HG03432 (cell line): ENCODE measurements at regions not wholly inside any gene's neighbourhood (a gene's known extent, or its start where the extent isn't known, plus 50 kb on each side); places are given as distances from the start of the nearest gene placed in this dataset.
A peak's percentile ranks its signal among the peaks of the same experiment; 100 is the strongest.
"Not testable (repeated sequence)": the region's sequence is repeated elsewhere in the genome, so short reads cannot be mapped to it uniquely, and the experiment has no call there.

Source experiments
- ATAC-seq: cut with Tn5 transposase; IDR thresholded peaks from one replicate; pipeline ENCODE4 v1.9.1; 2021; ENCODE audit warnings: mild to moderate bottlenecking, moderate library complexity; ENCODE audit not compliant: unreplicated experiment

DNA sequence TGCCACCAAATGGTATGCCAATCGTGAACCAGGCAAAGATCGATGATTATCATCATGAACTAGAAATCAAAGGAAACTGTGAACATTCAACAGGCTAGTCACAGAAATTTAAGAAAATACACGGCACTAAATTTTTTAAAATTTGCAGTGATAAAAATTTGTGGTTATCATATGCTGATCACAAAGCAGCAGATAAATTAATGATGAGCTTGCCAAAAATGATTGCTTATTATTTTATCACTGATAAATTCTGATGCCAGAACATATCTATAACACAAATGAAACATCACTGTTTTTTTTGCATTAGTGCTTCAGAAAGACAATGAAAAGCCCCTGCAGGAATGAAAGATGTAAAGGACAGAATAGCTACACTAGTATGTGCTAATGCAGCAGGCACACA, 1413.2 kb upstream of the MAP3K7 start:
- ATAC-seq, result no peak

DNA sequence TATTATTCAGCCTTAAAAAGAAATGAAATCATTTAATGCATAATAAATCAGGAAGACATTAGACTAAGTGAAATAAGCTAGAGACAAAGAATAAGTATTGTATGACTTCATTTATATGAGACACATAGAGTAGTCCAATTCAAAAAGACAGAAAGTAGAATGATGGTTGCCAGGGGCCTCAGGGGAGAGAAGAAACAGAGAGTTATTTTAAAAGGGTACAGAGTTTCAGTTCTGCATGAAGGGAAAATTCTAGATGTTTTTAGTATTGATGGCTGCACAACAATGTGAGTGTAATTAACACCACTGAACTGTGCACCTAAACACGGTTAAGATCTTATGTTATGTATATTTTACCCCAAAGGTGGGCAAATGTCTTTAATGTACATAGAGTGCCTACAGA, 1407.9 kb upstream of the MAP3K7 start:
- ATAC-seq, result no peak

- no peak for ATAC-seq
Observed at GRCh38 chr6:91982559-91982958, 1395.7 kb upstream of the MAP3K7 start.

GRCh38 chr6:91976797-91977196, 1389.9 kb upstream of the MAP3K7 start:
- ATAC-seq, result no peak

GRCh38 chr6:91970700-91971099, 1383.8 kb upstream of the MAP3K7 start:
- peak; percentile 60 for ATAC-seq

- no peak for ATAC-seq
Observed at GRCh38 chr6:91965872-91966271, 1379.0 kb upstream of the MAP3K7 start.

GRCh38 chr6:91961671-91962070, 1374.8 kb upstream of the MAP3K7 start:
- ATAC-seq, result no peak

DNA sequence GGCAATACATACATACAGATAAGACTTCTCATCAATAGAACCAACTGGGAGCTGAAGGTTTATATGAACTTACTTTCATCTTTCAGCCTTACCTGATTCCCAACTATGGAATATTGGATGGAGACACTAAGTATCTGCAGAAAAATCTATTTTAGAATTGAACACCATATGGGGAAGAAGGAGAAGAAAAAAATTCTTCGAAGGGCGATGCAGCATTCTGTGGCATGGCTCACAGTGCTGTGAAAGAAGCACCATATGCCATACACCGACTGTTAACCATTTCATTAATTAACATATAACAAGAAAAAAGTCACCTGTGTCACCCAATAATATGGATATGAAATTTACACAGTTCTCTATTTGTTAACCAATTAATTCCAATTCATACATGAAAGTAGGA, 1374.4 kb upstream of the MAP3K7 start:
- no peak for ATAC-seq

DNA sequence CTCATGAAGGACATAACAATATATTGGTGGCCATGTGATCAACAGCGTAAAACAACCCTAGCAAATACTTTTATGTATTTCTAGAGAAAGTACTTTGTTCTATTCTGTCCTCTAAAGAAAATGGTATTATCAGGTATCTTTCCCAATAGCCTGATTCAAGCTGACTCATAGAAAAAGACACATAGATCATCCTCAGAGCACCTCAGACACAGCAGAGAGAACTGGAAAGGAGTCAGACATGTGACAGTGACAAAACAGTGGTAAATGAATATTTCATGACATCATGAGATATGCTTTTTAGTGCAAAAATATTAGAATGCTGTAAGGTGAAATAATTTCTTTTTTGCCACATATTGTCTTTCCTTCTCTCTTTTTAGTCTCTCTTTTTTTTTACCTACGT, 1355.0 kb upstream of the MAP3K7 start:
- no peak for ATAC-seq

DNA sequence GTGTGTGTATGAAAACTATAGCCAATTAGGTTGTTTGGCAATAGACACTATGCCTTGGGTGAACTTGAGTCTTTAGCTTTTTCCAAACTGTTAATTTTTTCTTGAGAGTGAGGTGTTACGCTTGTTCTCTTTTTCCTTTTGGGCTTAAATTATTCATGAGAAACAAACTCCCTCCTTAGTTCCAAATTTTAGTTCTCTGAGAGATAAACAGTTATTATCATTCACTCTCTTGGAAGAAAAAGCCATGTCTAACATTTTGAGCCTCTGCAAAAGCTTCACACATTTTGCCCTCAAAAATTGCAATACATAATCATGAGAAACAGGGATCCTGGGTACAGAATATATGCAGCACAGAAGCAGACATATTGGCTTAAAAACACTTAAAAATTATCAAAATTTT, 1353.9 kb upstream of the MAP3K7 start:
- ATAC-seq, result no peak

DNA sequence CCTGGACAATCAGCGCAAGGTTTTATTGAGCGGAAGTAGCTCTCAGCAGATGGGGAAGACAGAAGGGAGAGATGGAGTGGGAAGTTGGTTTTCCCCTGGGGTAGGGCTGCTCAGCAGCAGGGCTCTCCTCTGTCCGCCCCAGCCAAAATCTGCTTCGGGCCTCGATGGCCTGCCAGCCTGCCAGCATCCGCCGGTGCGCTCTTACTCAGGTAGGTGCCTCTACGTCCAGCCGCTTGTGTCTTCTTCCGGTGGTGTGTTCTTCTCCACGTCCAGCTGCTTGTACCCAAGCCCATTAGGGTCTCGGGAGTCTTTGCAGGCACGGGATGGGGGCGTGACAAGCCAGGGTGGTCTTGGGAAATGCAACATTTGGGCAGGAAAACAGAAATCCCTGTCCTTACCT, 1340.0 kb upstream of the MAP3K7 start:
- ATAC-seq, result no peak

- no peak for ATAC-seq
Observed at GRCh38 chr6:91926361-91926760, 1339.5 kb upstream of the MAP3K7 start.

GRCh38 chr6:91911945-91912344, 1325.1 kb upstream of the MAP3K7 start:
- ATAC-seq, result no peak

DNA sequence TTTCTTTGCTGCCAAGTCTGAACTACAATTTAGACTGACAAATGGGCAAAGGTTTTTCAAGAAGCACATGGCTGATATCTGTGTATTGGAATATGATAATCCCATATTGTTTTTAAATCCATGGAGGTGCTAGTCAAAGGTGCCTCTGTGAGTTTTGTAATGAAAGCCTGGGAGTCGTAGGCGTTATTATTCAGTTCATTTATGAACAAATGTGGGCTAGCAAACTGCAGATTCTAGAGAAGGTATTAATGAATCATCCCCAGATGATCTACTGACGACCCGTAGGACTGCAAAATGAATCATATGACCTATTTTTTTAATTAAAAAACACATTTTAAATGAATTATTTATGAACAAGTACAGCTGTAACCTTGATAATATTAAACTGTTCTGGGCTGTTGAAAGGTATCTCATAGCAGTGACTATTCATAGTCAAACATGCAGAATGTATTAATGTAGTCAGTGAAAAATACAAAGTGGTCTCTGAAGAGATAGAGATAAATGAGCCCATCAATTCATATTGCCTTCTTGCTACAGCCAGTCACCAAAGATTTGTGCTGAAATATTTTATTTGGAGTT, 1317.8 kb upstream of the MAP3K7 start:
- no peak for ATAC-seq

- no peak for ATAC-seq
Observed at GRCh38 chr6:91895599-91896285, 1308.9 kb upstream of the MAP3K7 start.

GRCh38 chr6:91886183-91886795, 1299.4 kb upstream of the MAP3K7 start:
- ATAC-seq, result no peak

- not testable (repeated sequence) for ATAC-seq
Observed at GRCh38 chr6:91881791-91882190, 1294.9 kb upstream of the MAP3K7 start.

- ATAC-seq, result no peak
Observed at GRCh38 chr6:91879386-91879995, 1292.6 kb upstream of the MAP3K7 start.

DNA sequence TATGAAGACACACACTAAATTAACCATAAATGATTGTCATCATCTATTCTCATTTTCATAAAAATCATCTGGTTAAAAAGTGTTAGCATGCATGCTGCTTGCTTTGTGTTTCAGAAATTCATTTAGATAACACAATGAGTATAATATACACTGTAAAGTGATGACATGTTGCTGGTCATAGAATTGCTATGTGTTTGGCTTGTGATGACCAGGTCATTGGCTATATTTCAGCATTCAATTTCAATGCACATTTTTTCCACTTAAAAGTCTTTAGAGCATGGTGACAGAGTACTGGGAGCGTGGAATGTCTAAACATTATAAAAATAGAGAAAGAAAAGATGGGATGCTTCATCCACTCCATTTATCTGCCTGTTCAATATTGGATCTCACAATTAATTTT, 1291.1 kb upstream of the MAP3K7 start:
- ATAC-seq, result no peak

DNA sequence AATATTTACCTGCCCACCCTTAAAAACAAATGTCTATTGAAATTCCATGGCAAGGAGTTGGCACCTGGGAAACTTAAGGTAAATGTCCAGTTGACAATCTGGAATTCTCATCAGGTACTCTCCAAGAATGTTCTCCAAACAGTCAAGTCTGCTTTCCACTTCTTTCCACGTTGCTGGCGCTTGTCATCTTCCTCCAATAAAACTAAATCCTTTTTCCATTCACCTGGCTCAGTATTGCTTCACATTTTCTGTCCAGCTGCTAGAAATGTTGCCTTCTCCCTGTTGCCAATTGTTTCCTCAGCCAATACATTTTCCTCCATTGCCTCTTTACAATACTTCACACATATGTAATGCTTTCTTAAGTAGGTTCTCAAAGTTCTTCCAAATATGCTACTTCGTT, 1288.1 kb upstream of the MAP3K7 start:
- ATAC-seq, result no peak

DNA sequence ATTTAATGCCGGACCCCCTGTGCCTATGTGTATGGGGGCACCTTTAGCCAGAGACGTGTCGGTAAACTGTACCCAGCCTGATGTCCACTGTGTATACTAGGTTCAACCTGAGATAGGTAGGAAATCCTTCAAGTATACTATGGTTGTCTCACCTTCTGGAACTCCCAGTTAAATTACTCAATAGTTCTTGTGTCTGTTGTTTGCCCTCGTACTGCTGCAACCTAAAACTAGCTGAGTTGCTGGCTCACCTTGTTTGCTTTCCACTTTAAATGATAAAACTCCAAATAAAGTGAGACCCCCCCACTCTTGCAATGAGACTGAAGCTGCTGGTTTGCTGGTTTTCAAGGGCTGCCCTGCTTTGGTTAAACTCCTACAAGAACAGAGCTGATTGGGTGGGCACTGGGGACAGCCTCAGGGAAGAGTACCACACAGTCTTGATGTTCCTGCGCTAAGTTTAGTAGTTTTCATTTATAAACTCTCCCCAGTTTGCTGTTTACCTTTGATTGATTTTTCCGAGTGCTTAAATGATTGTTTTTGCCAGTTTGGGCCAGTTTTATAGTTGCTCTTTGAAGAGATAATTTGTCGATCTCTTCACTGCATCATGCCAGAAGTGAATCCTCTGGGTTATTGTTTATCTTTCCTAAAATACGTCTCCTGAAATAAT, 1281.8 kb upstream of the MAP3K7 start:
- ATAC-seq, result no peak

- ATAC-seq, result no peak
Observed at GRCh38 chr6:91865889-91866288, 1279.0 kb upstream of the MAP3K7 start.
